H1 (cell line): ENCODE measurements at regions not wholly inside any gene's neighbourhood (a gene's known extent, or its start where the extent isn't known, plus 50 kb on each side); places are given as distances from the start of the nearest gene placed in this dataset.

ENCODE experiments used
- CTCF ChIA-PET: fragments of 300-600 bp; sonication (Branson Sonifier 250); formaldehyde crosslinking; loops from one replicate; lab custom pipeline; 2021; ENCODE audit not compliant: partially characterized antibody; lab: Charles Lee
- POLR2A ChIA-PET: fragments of 300-600 bp; sonication (Branson Sonifier 250); formaldehyde crosslinking; loops from one replicate; lab custom pipeline; 2021; ENCODE audit warnings: inconsistent platforms; ENCODE audit not compliant: partially characterized antibody; lab: Charles Lee
- DNase-seq, 2 experiments: peaks; one replicate each; pipeline versions ENCODE4 v3.0.0 to v3.0.0-alpha.2; 2010 to 2022; ENCODE audit warnings: low spot score in 2 of 2, low read depth in 1 of 2, mixed read lengths in 1 of 2
- FAIRE-seq: peaks from 2 replicates; lab custom pipeline; 2011; peaks lifted over from hg19 to GRCh38; lab: Jason Lieb, UNC
- H2AFZ ChIP-seq: 2 replicates; pipeline ENCODE4 v1.8.1; 2012; ENCODE audit warnings: low read length, inconsistent platforms
- H2AK5ac ChIP-seq: 2 replicates; pipeline ENCODE4 v1.6.1; 2013; ENCODE audit warnings: low read depth, low read length
- H2BK120ac ChIP-seq: replicated peaks from 2 replicates; pipeline ENCODE3; 2013; ENCODE audit warnings: low read depth, low read length, inconsistent platforms
- H2BK12ac ChIP-seq: 2 replicates; pipeline ENCODE4 v1.6.1; 2013; ENCODE audit warnings: low read depth, low read length
- H2BK15ac ChIP-seq: 2 replicates; pipeline ENCODE4 v1.6.1; 2013; ENCODE audit warnings: low read length
- H2BK20ac ChIP-seq: 2 replicates; pipeline ENCODE4 v1.6.1; 2013; ENCODE audit warnings: low read length
- H2BK5ac ChIP-seq: 2 replicates; pipeline ENCODE4 v1.6.1; 2013; ENCODE audit warnings: low read depth, low read length
- H3K14ac ChIP-seq: 2 replicates; pipeline ENCODE4 v1.6.1; 2013; ENCODE audit warnings: inconsistent platforms; ENCODE audit not compliant: insufficient read length
- H3K18ac ChIP-seq: 2 replicates; pipeline ENCODE4 v1.6.1; 2013; ENCODE audit warnings: low read length; ENCODE audit errors: extremely low read depth
- H3K23ac ChIP-seq: 2 replicates; pipeline ENCODE4 v1.6.1; 2013; ENCODE audit warnings: inconsistent platforms; ENCODE audit not compliant: insufficient read length
- H3K23me2 ChIP-seq: 2 replicates; pipeline ENCODE4 v1.6.1; 2013; ENCODE audit warnings: low read depth, low read length
- H3K27ac ChIP-seq: 2 replicates; pipeline ENCODE4 v1.6.1; 2011; ENCODE audit warnings: low read depth, low read length, inconsistent platforms
- H3K27me3 ChIP-seq, 4 experiments: replicated peaks in 1 of 4; 1 replicate in 1 of 4; 2 replicates in 3 of 4; pipeline versions ENCODE4 v1.6.1 to v1.8.1; 2011 to 2013; ENCODE audit warnings: low read length in 3 of 4, mild to moderate bottlenecking in 3 of 4, inconsistent platforms in 2 of 4, mixed read lengths in 2 of 4, moderate library complexity in 1 of 4; ENCODE audit not compliant: control insufficient read depth in 3 of 4, insufficient read depth in 3 of 4; ENCODE audit errors: extremely low read depth in 1 of 4
- H3K36me3 ChIP-seq, 4 experiments: 2 replicates each; pipeline versions ENCODE4 v1.6.1 to v1.8.1; 2011 to 2013; ENCODE audit warnings: mild to moderate bottlenecking in 4 of 4, low read length in 3 of 4, moderate library complexity in 2 of 4, control low read depth in 1 of 4, inconsistent platforms in 1 of 4; ENCODE audit not compliant: insufficient read depth in 4 of 4, control insufficient read depth in 2 of 4
- H3K4ac ChIP-seq: replicated peaks from 2 replicates; pipeline ENCODE3; 2013; ENCODE audit warnings: low read length, low read depth, mixed read lengths, inconsistent platforms; ENCODE audit not compliant: insufficient read length
- H3K4me1 ChIP-seq, 4 experiments: replicated peaks in 1 of 4; 1 replicate in 1 of 4; 2 replicates in 3 of 4; pipeline versions ENCODE4 v1.6.1 to v1.8.1; 2011 to 2013; ENCODE audit warnings: low read length in 3 of 4, inconsistent platforms in 2 of 4, mixed read lengths in 1 of 4; ENCODE audit not compliant: insufficient read depth in 4 of 4, control insufficient read depth in 3 of 4
- H3K4me2 ChIP-seq, 2 experiments: 2 replicates each; pipeline versions ENCODE4 v1.6.1 to v1.8.1; 2011 to 2013; ENCODE audit warnings: low read depth in 2 of 2, low read length in 2 of 2, control low read depth in 1 of 2, inconsistent platforms in 1 of 2, mild to moderate bottlenecking in 1 of 2; ENCODE audit not compliant: insufficient read depth in 1 of 2
- H3K4me3 ChIP-seq, 4 experiments: fragments of 200-600, 300-600 bp in 1 of 4; sonication (generic), shearing (Covaris generic), sonication (Bioruptor Twin) in 1 of 4; 2 replicates each; pipeline versions ENCODE4 v1.5.1 to v1.8.1; 2011 to 2016; ENCODE audit warnings: low read length in 4 of 4, low read depth in 3 of 4, control low read depth in 2 of 4, inconsistent platforms in 2 of 4, mild to moderate bottlenecking in 2 of 4, mixed read lengths in 1 of 4, moderate library complexity in 1 of 4; ENCODE audit not compliant: insufficient read depth in 2 of 4; ENCODE audit errors: extremely low read depth in 1 of 4
- H3K56ac ChIP-seq: replicated peaks from 2 replicates; pipeline ENCODE3; 2013; ENCODE audit warnings: low read depth, mild to moderate bottlenecking, mixed read lengths, low read length, inconsistent platforms; ENCODE audit not compliant: insufficient read length
- H3K79me1 ChIP-seq: 2 replicates; pipeline ENCODE4 v1.6.1; 2013; ENCODE audit warnings: low read depth, low read length, control low read depth
- H3K79me2 ChIP-seq, 2 experiments: 2 replicates each; pipeline versions ENCODE4 v1.6.1 to v1.8.1; 2012 to 2013; ENCODE audit warnings: low read length in 2 of 2, mild to moderate bottlenecking in 2 of 2, inconsistent platforms in 1 of 2; ENCODE audit not compliant: insufficient read depth in 2 of 2, control insufficient read depth in 1 of 2
- H3K9ac ChIP-seq, 4 experiments: replicated peaks in 1 of 4; 1 replicate in 1 of 4; 2 replicates in 3 of 4; pipeline versions ENCODE4 v1.6.1 to v1.8.1; 2011 to 2013; ENCODE audit warnings: low read depth in 3 of 4, low read length in 3 of 4, control low read depth in 2 of 4, mild to moderate bottlenecking in 2 of 4, moderate library complexity in 2 of 4, inconsistent platforms in 1 of 4; ENCODE audit errors: extremely low read depth in 1 of 4
- H3K9me3 ChIP-seq, 2 experiments: 2 replicates each; pipeline versions ENCODE4 v1.6.1 to v1.8.1; 2012 to 2013; ENCODE audit warnings: mild to moderate bottlenecking in 2 of 2, moderate library complexity in 2 of 2, control low read depth in 1 of 2, inconsistent platforms in 1 of 2, low read depth in 1 of 2, low read length in 1 of 2, mixed read lengths in 1 of 2; ENCODE audit not compliant: insufficient read depth in 2 of 2
- H4K20me1 ChIP-seq, 2 experiments: replicated peaks in 1 of 2; 2 replicates each; pipeline versions ENCODE3 to v1.8.1; 2011 to 2013; ENCODE audit warnings: inconsistent platforms in 2 of 2, low read length in 2 of 2, mild to moderate bottlenecking in 1 of 2; ENCODE audit not compliant: insufficient read depth in 2 of 2, control insufficient read depth in 1 of 2
- H4K5ac ChIP-seq: 2 replicates; pipeline ENCODE4 v1.6.1; 2013; ENCODE audit warnings: low read length, low read depth, mixed read lengths, inconsistent platforms; ENCODE audit not compliant: insufficient read length
- H4K8ac ChIP-seq: 2 replicates; pipeline ENCODE4 v1.8.0; 2013; ENCODE audit warnings: mild to moderate bottlenecking, moderate library complexity, low read length, inconsistent platforms; ENCODE audit not compliant: insufficient read depth; ENCODE audit errors: extremely low read depth
- H4K91ac ChIP-seq: replicated peaks from 2 replicates; pipeline ENCODE3; 2013; ENCODE audit warnings: low read length, mixed read lengths, inconsistent platforms; ENCODE audit not compliant: insufficient read length
- EGR1 ChIP-seq: IDR thresholded peaks from 2 replicates; pipeline ENCODE4 v1.6.1; 2011; ENCODE audit warnings: low read depth, low read length, borderline replicate concordance
- EP300 ChIP-seq, 2 experiments: IDR thresholded peaks; 1 replicate in 1 of 2; 2 replicates in 1 of 2; pipeline ENCODE4 v1.6.1; 2011 to 2012; ENCODE audit warnings: low read depth in 2 of 2, low read length in 2 of 2, mild to moderate bottlenecking in 2 of 2, borderline replicate concordance in 1 of 2, inconsistent platforms in 1 of 2, moderate library complexity in 1 of 2
- KDM4A ChIP-seq: IDR thresholded peaks from one replicate; pipeline ENCODE4 v1.7.1; 2012; ENCODE audit warnings: low read depth, mild to moderate bottlenecking, moderate library complexity, low read length, inconsistent platforms; ENCODE audit not compliant: severe bottlenecking
- RXRA ChIP-seq: IDR thresholded peaks from 2 replicates; pipeline ENCODE4 v1.6.1; 2011; ENCODE audit warnings: low read depth, mild to moderate bottlenecking, low read length, moderate library complexity; ENCODE audit not compliant: insufficient read depth
- SP4 ChIP-seq: IDR thresholded peaks from 2 replicates; pipeline ENCODE4 v1.6.1; 2012; ENCODE audit warnings: low read length, inconsistent platforms
- TCF12 ChIP-seq: IDR thresholded peaks from 2 replicates; pipeline ENCODE4 v1.6.1; 2011; ENCODE audit warnings: low read depth, mild to moderate bottlenecking, low read length
- WGBS, 2 experiments: shearing (Covaris generic) in 1 of 2; methylation state at CpG; one replicate each; pipeline versions ENCODE4 v1.1.6 to v1.1.7; 2013 to 2015; ENCODE audit warnings: low lambda C conversion rate in 2 of 2, mixed read lengths in 2 of 2, inconsistent platforms in 1 of 2, low coverage in 1 of 2, missing lambda C conversion rate in 1 of 2; ENCODE audit not compliant: insufficient replicate concordance in 2 of 2, insufficient coverage in 1 of 2, insufficient read length in 1 of 2; ENCODE audit errors: extremely low coverage in 1 of 2, missing lambda C conversion rate in 1 of 2; 5-methylcytosine and 5-hydroxymethylcytosine counted together

- FAIRE-seq: no peak
- CTCF ChIA-PET: no interaction called here
- no peak overlapping the region for H3K23ac ChIP-seq
Observed at GRCh38 chr7:125661006-125661405, 731.4 kb upstream of the POT1 start.

More at GRCh38 chr7:125661006-125661405, 731.4 kb upstream of the POT1 start:
- Histone ChIP-seq H2AK5ac (no peak overlapping the region), H3K4ac (no peak overlapping the region), H3K4me3 (no peak overlapping the region), H3K18ac (no peak overlapping the region), H3K4me2 (no peak overlapping the region), H4K8ac (no peak overlapping the region), H3K9ac (no peak overlapping the region), H4K20me1 (no peaks in the 10 kb centered on the region), H2BK15ac (no peak overlapping the region), H2BK20ac (peak overlapping the region; percentile 43; the same call in 1 of the 2 replicates), H3K14ac (no peak overlapping the region), H3K27ac (no peak overlapping the region), H3K56ac (no peak overlapping the region), H3K9me3 (no peaks in the 10 kb centered on the region), H2AFZ (no peak overlapping the region), H2BK12ac (no peak overlapping the region), H3K27me3 (no peaks in the 10 kb centered on the region), H4K5ac (no peak overlapping the region), H3K36me3 (no peaks in the 10 kb centered on the region), H3K4me1 (peaks cover 0 to 12% (median 10%) of the 10 kb centered on the region in 4 experiments; a peak in 4 of 7 replicates), H2BK5ac (no peak overlapping the region), H3K79me2 (no peaks in the 10 kb centered on the region), H3K23me2 (no peaks in the 10 kb centered on the region), H2BK120ac (no peak overlapping the region), H3K79me1 (no peaks in the 10 kb centered on the region), H4K91ac (no peak overlapping the region)
- no peak for DNase-seq
- no peak for TF ChIP-seq TCF12
- TF ChIP-seq EP300 (IDR thresholded peaks at IDR 0.05; ENCODE audit: borderline replicate concordance in 1 of 2, low read depth in 2 of 2, low read length in 2 of 2): no peak
- TF ChIP-seq SP4: no peak
- TF ChIP-seq KDM4A: no peak
- no peak for TF ChIP-seq EGR1
- no peak for TF ChIP-seq RXRA
- WGBS, 2 experiments: 91% methylated on average over 3 of the region's 3 CpGs; no CpG with 5 or more reads in 1 of the 2 experiments
- POLR2A ChIA-PET: no interaction called here
